Epidermal melanocyte (primary cell): ENCODE measurements at regions not wholly inside any gene's neighbourhood (a gene's known extent, or its start where the extent isn't known, plus 50 kb on each side); places are given as distances from the start of the nearest gene placed in this dataset.

Experiments
- DNase-seq: peaks from one replicate; pipeline ENCODE4 v3.0.0; 2011; ENCODE audit warnings: low spot score; ENCODE audit not compliant: insufficient read length

DNA sequence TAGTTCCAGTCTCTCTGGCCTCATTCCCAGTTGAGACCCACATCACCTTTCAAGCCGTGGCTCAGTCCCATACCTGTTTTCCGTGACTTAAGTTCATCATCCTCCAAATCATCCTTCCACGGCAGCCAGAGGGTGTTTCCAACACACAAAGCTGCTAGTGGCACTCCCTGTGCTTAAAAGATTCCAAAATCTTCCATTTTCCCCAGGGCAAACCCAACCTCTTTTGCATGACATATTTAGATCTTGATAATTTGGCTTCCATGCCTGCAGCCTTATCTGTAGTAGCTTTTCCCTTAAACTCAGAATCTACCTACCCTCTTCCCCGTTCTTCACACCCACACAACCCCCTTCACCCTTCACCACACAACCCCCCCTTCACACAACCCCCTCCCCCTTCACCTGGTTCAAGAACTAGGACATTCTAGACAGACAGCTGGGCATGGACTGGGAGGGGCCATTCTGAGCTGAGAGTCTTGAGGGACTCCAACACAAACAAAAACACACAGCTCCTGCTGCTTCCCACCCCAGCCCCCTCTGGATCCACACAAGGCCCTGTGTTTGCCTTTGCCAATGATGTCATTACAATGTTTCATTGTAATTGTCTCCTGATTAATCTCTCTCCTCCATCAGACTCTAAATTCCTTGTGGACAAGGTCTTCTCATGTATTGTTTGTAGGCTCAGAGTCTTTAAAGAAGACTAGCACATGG is 268.2 kb downstream of the SH3GL2 start:
- no peak for DNase-seq

DNA sequence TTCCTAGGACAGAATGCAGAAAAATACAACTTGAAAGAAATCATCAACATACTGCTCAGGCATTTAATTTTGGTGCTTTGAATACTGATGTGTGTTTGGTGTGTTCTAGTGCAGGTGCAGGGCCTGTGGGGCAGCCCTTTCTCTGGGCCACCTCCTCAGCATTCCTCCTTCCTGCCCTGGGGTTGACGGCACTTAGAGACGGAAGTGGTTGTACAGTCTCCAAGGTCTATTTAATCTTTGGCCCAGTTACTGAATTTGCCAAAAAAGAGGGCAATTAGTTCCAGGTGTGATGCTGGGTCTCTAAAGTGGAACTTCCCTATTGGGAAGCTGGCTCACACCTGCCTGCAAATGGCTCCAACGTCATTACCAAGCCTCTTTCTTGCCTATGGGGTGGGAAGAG is 269.0 kb downstream of the SH3GL2 start:
- DNase-seq: no peak

DNA sequence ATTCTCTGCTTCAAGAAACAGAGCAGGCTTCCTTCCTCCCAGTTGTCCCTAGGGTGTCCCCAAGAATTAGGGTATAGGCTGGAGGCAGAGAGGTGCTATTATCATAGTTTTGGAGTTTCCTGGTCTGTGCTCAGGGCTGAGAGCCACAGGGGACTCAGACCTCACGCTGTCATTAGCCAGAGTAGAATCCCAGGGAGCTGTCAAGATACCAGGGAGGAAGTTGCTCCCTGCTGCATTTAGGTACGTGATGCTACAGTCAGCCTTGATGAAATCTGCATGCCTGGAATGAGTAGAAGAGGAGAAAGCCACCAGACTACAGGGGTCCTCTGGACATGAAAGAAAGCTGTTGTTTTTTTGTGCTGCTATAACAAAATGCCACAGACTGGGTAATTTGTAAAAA is 273.2 kb downstream of the SH3GL2 start:
- no peak for DNase-seq

DNA sequence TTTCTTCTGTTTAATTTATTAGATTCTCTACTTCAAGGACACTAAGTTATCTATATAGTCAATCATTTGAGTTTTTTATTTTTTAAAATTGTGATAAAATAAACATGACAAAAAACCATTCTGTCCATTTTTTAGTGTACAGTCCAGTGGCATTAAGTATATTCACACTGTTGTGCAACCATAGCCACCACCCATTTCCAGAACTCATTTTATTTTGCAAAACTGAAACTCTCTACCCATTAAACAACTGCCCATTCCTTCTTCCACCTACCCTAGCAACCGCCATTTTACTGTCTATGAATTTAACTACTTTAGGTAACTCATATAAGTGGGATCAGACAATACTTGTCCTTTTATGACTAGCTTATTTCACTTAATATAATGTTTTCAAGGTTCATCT is 275.6 kb downstream of the SH3GL2 start:
- DNase-seq: no peak

DNA sequence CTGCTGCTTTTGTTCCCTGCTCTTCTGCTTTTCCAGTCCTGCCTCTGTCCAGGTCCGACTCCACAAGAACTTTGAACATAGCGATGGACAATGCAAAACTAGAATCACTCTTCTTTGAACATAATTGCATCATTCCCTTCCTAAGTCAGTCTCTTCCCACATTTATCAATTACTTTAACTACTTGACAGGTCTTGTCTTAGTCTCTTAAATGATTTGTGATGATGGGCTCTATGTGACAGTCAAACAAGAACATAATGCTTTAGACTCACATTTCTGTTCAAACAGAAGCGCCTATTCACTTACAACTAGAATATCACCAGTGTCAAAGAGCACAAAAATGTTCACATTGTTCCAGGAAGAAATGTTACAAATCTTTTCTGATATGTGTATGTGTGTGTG is 278.1 kb downstream of the SH3GL2 start:
- DNase-seq: no peak

DNA sequence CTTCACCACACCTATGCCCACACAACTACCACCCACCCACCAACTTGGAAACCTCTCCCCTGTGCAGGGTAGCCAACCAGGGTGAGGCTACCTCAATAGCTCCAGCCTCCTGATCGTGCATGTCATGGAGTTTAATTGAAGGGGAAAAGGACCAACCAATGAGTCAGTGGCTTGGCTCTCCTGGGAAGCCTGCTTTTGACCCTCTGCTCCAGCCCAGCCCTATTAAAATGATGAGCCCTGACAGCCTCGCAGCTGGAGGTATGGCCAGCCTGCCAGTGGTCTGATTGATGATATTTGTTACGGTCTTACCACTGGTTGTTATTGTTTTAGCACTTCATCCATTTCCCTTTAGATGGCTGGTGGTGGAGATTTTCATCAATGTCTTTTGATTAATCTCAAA is 280.4 kb downstream of the SH3GL2 start:
- no peak for DNase-seq

DNA sequence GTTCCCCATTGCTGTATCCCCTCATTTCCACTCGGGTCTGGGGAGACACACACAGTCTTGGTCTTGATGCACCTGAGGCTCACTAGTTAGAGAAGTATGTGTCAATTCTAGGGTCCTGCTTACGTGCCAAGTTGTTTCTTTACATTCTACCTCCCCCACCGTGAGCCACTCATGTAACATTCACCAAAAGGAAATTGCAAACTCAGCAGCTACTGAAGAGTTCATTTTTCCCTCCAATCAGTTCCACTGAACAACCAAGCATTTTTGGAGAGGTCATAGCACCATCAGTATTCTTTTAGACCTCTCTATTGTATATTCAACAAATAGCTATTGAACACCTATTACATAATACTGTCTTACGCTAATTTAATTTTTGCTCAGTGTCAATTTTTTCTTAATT is 281.1 kb downstream of the SH3GL2 start:
- DNase-seq: no peak

DNA sequence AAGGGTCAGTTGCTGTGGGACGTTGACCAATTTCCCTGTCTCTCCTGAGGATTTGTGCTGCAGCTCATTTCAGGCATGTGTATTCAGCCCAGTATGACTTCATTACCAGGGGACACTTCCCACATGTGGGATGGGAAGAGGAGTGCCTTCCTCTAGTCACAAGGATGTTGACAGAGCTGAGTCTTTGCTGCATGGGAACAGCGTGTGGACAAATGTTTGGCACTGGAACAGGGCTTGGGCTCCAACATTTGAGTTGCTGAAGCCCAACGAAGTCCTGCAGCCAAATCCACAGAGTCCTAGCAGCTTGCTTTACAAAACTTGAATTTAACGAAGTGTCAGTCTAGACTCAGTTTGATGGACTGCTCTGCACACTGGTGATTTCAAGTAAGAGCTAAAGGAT is 283.2 kb downstream of the SH3GL2 start:
- DNase-seq: no peak

DNA sequence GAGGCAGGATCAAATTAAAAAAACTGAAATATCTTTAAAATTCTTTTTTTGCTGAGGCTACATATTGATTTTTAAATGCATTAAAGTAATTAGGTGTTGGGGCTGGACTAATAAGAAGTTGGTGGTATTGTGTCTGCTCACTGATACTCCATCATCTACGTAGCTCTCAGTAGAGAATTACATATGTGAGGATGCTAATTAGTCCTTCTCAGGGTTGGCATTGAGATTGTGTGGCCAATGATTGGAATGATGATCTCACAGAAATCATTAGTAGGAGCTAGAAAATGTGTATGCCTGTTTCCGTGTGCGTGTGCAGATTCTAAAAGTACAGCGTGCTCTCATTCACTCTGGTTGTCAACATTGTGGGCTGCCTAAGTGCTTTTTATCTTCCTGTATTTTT is 283.8 kb downstream of the SH3GL2 start:
- no peak for DNase-seq

DNA sequence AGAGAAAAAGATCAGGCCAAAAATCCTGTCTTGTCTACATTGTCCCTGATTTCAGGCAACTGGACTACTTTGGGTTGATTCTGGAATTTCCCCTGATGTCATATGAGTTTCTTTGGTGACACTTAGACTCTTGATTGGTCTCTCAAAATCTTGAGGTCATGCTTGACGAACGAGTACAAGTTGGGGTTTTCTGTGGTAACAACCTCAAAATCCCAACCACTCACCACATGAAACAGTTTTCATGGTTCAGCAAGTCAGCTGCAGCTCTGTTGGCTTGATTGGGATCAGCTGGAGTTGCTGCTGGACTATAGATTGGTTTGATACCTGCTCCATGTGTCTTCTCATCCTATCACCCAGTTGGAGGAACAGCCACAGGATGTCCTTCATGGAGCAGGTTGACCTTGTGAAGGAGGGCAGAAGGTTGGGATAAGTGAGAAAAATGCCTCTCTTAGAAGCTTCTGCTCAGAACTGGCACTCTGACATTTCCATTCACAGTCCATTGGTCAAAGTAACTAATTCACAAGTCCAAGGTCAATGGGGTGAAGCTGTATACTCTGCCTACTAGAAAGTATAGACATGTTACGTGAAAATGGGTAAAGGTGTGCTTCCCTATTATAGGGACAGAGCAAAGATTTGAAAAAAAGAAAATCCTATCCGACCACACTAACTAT is 284.5 kb downstream of the SH3GL2 start:
- no peak for DNase-seq

DNA sequence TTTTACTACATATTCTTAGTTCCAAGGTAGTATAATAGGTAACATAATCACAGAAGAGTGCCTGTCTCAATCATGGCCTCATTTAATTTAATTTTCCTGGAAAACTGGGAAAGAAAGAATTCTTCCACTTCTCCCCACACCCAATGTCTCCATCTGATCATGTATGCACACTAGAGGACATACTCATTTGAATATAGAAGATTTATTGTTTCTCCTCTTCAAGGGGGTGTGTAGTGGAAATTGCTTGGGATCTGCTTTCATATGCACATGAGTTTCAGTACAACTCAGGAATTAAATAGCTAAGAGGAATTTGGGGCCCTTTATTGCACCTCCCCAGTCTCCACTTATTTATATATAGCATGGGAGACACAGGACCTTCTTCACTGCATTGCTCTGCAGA is 285.1 kb downstream of the SH3GL2 start:
- no peak for DNase-seq

DNA sequence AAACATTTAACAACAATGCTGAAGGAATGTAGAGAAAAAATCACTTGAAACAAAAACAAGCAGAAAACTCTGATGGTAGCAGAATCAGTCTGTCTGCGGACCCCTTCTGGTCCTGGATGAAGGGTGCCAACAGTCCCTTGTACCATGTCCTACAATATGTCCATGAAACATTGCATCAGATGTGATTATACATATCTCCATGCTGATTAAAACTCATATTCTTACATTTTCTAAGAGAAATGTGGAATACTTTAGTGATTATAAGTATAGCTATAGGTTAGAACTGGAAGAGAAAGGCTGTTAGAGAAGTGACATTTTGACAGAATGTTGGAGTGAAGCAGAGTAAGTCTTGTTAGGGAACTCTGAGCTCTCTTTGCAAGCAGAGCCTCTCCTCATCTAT is 286.1 kb downstream of the SH3GL2 start:
- no peak for DNase-seq

DNA sequence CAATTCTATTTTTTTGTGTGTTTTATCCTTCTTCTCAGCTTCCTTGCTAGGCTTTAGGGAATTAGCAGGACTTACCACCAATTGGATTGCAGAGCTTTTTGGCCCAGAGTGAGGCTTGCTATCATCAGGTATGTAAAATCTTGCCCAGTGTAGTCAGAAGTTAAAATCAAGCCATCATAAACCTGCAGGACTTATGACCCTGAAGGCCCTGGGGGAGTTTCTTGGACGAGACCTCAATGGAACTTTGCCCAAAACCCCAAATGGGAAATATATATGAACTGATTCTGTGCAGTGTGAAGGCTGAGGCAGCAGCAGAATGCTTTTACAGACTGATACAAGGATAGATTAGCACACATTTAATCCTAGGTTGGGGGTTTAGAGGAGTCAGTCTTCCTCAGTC is 287.0 kb downstream of the SH3GL2 start:
- no peak for DNase-seq

DNA sequence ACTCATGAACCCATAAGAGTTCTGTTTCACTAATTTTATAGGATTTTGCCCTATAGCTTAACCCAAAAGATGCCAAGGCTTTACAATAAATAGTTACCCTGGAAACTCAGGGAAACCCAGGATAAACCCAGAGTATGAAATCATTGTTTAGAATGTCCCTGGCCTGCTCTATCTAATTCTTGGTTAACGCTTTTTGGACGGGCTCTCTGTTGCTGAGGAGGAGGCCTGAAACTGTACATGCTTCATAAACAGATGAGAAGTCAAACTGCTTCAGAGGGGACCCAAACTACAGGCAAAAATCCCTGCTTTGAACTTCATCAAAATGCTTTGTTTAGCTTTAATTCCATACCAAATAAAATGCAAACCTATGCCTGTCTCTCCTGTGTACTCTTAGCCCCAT is 291.9 kb downstream of the SH3GL2 start:
- no peak for DNase-seq

DNA sequence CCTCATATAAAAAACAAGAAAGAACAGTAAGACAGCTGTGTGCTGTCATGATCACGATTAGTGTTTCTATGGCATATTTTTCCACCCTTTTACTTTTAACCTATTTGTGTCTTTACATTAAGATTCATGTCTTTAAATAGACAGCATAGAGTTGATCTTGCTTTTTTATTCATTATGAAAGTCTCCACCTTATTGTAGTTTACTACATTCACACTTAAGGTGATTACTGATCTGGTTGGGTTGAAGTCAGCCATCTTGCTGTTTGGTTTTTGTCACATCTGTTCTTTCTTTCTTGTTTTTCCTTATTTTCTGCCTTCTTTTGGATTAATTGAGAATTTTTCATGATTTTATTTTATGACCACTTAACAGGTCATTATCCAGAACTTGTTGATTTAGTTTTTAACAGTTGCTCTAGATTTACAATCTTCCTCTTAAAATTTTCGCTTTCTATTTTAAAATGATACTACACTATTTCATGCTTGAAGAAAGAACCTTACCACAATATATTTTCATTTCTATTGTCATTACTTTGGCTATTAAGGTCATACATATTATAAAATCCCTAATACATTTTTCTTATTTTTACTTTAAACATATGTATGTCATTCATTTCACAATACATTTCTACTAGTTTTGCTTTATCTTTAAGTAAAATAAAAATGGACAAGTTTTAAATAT is 292.5 kb downstream of the SH3GL2 start:
- no peak for DNase-seq

DNA sequence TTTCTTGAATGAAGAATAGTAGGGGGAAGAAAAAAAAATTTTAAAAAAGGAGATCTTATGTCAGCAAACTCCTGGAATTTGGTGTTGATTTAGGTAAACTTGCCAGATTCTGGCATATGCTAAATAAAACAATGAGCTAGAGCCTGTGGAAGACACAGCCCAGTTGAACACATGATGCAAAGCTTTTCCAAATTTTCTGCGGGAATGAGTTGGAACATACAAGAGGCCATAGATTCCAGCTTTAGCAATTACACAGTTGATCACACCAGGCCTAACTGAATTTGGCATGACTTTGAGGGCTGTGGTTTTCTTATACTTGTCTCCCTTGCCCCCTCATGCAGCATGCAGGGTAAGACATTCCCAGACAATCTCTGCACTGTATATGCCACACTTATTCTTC is 297.0 kb downstream of the SH3GL2 start:
- no peak for DNase-seq

DNA sequence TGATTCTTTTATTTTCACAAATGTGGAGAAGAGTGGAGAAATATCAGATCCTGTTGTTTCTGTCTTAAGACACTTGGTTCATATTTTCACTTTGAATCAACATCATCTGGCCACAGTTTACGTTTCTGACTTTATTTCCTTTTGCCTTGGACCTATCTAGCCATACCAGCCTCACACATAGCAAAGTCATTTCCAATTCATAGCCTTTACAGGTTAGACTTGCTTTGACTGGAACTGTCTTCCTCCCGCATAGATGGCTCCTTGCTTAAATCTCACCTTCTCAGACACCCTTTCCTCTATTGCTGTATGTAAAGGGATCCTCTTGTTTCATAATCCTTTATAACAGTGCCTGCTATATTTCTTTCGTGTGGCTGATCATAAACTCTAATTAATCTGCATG is 297.8 kb downstream of the SH3GL2 start:
- DNase-seq: no peak

DNA sequence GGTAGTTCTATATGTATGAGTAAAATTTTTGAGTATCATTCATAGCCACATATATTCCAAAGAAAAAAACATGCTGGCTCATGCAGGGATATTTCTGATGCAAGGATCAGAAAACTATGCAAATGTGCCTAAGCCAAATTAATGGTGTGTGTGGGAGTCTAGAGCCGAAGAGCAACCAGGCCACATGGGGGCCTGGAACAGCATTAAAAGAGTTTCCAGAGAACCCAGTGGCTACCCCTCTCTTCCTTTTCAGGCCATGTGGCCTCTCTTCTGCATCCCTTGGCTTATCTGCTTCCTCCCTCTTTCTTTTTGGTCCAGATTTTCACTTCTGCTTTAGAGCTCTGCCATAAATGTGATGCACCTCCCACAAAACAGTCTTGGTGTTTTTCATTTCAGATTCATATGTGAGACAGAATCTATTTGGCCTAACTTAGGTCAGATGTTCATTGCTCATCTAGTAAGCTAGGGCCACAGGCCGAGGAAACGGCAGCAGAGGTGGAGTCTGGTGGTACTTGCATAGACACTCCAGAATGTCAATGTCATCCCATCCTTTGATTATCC is 300.0 kb downstream of the SH3GL2 start:
- DNase-seq: no peak

DNA sequence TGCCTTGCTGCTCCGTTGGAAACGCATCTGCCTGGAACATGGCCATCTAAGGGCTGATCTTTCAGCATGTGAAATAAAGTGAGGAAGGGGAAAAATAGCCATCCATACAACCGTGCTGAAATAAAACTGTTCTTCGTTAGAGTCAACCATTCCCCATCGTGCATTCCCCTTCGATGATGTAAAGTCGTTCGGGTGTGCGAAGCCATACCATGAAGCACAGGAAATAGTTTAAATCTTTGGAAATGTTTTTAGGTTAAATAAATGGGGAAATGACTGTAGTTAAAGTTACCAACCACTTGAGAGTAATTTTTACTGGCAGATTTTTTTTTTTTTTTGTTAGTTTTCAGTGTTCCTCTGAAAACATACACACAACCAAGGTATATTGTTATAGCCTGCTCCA is 302.5 kb downstream of the SH3GL2 start:
- no peak for DNase-seq

DNA sequence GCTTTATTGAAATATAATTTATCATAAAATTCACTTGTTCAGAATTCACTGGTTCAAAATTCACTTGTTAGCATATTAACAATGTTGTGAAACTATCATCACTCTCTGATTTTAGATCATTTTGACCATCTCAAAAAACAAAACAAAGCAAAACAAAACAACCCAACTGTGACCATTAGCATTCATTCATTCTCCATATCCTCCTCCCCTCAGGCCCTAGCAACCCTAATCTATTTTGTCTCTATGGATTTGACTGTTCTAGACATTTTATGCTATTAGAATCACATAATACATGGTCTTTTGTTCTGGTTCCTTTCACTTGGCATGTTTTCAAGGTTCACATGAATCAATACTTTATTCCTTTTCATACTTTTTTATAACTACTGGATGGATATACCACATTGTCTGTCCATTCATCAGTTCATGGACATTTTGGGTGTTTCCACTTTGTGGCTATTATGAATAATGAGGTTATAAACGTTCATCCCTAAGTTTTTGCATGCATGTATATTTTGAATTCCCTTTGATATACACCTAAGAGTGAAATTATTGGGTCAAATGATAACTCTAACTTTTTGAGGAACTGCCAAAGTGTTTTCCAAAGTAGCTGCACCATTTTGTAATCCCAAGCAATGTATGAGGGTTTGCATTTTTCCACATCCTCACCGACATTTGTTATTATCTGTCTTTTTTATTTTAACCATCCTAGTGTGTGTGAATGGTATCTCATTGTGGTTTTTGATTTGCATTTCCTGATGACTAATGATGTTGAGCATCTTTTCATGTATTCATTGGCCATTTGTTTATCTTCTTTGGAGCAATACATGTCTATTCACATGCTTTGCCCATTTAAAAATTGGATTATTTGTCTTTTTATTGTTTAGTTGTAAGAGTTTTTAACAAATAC is 304.1 kb downstream of the SH3GL2 start:
- DNase-seq: no peak

DNA sequence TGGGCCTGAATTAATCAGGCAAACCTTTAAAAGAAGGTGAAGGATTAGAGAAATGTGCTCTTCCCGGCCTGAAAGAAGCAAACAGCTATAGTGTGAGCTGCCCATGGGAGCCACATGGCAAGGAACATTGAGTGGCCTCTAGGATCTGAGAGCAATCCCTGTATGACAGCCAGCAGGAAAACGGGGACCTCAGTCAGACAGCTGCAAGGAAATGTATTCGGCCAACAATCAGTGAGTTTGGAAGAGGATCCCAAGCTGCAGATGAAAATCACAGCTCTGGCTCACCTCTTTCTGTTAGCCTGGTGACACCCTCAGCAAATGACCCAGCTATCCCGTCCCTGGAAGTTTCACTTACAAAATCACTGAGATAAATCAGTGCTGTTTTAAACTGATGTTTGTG is 309.2 kb downstream of the SH3GL2 start:
- DNase-seq: no peak
